ENCODE measurements at regions not wholly inside any gene's neighbourhood (a gene's known extent, or its start where the extent isn't known, plus 50 kb on each side); places are given as distances from the start of the nearest gene placed in this dataset.
"Not testable (repeated sequence)": the region's sequence is repeated elsewhere in the genome, so short reads cannot be mapped to it uniquely, and the experiment has no call there.

DNA sequence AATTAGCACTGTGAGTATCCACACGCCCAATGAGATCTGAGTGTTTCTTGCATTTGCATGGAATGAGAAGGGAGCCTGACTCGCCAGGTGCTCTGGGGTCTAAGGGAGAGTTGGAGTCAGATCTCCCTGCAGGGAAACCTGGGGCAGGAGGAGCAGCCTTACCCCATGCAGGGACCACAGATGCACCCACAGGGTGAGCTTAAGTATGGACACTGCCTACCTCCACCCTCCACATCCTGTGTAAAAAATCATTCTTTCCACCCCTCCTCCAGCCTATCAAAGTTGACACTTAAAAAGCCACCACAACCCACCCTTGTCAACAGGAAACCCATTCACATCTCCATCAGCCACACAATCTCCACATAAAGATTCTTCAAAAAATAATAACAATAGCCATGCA, 67.0 kb upstream of the IGLL5 start:
- DNase-seq (ENCODE audit: low spot score), result no peak
- Histone ChIP-seq H3K27ac (no peak overlapping the region), H3K27me3 (replicated peaks; ENCODE audit: insufficient read depth) (no peaks in the 10 kb centered on the region), H3K4me3 (no peak overlapping the region), H3K9me3 (no peaks in the 10 kb centered on the region), H3K4me1 (ENCODE audit: control insufficient read depth in 1 of 2, low read depth in 2 of 2) (no peaks in the 10 kb centered on the region), H3K36me3 (no peaks in the 10 kb centered on the region)
- ATAC-seq (ENCODE audit: insufficient number of reproducible peaks, low FRiP score, low read depth), result no peak
- TF ChIP-seq, protein P1, sequence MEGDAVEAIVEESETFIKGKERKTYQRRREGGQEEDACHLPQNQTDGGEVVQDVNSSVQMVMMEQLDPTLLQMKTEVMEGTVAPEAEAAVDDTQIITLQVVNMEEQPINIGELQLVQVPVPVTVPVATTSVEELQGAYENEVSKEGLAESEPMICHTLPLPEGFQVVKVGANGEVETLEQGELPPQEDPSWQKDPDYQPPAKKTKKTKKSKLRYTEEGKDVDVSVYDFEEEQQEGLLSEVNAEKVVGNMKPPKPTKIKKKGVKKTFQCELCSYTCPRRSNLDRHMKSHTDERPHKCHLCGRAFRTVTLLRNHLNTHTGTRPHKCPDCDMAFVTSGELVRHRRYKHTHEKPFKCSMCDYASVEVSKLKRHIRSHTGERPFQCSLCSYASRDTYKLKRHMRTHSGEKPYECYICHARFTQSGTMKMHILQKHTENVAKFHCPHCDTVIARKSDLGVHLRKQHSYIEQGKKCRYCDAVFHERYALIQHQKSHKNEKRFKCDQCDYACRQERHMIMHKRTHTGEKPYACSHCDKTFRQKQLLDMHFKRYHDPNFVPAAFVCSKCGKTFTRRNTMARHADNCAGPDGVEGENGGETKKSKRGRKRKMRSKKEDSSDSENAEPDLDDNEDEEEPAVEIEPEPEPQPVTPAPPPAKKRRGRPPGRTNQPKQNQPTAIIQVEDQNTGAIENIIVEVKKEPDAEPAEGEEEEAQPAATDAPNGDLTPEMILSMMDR (IDR thresholded peaks at IDR 0.05), result no peak

GRCh38 chr22:22821340-22821739, 66.3 kb upstream of the IGLL5 start:
- DNase-seq (ENCODE audit: low spot score) (no peak), ATAC-seq (ENCODE audit: insufficient number of reproducible peaks, low FRiP score, low read depth) (no peak)
- no peak overlapping the region for H3K4me3 ChIP-seq
- H3K4me1 ChIP-seq (ENCODE audit: control insufficient read depth in 1 of 2, low read depth in 2 of 2), result no peaks in the 10 kb centered on the region
- H3K9me3 ChIP-seq, result no peaks in the 10 kb centered on the region
- TF ChIP-seq, protein P1 (IDR thresholded peaks at IDR 0.05), result no peak
- no peaks in the 10 kb centered on the region for H3K27me3 ChIP-seq (replicated peaks; ENCODE audit: insufficient read depth)
- no peaks in the 10 kb centered on the region for H3K36me3 ChIP-seq
- H3K27ac ChIP-seq, result no peak overlapping the region

GRCh38 chr22:22822106-22822505, 65.5 kb upstream of the IGLL5 start:
- Histone ChIP-seq H3K27ac (no peak overlapping the region), H3K4me3 (no peak overlapping the region), H3K36me3 (no peaks in the 10 kb centered on the region), H3K9me3 (no peaks in the 10 kb centered on the region), H3K27me3 (replicated peaks; ENCODE audit: insufficient read depth) (no peaks in the 10 kb centered on the region), H3K4me1 (ENCODE audit: control insufficient read depth in 1 of 2, low read depth in 2 of 2) (no peaks in the 10 kb centered on the region)
- no peak for DNase-seq (ENCODE audit: low spot score)
- TF ChIP-seq, protein P1 (IDR thresholded peaks at IDR 0.05), result no peak
- no peak for ATAC-seq (ENCODE audit: insufficient number of reproducible peaks, low FRiP score, low read depth)

DNA sequence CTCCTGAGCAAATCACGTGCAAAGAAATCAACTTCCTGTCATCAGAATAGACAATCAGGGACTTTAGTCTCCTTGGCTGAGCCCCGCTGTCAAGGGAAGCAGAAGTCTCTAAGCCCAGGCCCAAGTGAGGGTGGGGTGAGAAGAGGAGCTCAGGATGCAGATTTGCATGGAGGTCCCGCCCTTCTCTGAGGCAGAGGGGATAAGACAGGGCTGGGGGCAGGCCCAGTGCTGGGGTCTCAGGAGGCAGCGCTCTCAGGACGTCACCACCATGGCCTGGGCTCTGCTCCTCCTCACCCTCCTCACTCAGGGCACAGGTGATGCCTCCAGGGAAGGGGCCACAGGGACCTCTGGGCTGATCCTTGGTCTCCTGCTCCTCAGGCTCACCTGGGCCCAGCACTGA, 65.1 kb upstream of the IGLL5 start:
- not testable (repeated sequence) for ATAC-seq (ENCODE audit: insufficient number of reproducible peaks, low FRiP score, low read depth); H3K36me3 ChIP-seq; H3K4me3 ChIP-seq; H3K27me3 ChIP-seq (replicated peaks; ENCODE audit: insufficient read depth); H3K27ac ChIP-seq; DNase-seq (ENCODE audit: low spot score); H3K4me1 ChIP-seq (ENCODE audit: control insufficient read depth in 1 of 2, low read depth in 2 of 2); H3K9me3 ChIP-seq

DNA sequence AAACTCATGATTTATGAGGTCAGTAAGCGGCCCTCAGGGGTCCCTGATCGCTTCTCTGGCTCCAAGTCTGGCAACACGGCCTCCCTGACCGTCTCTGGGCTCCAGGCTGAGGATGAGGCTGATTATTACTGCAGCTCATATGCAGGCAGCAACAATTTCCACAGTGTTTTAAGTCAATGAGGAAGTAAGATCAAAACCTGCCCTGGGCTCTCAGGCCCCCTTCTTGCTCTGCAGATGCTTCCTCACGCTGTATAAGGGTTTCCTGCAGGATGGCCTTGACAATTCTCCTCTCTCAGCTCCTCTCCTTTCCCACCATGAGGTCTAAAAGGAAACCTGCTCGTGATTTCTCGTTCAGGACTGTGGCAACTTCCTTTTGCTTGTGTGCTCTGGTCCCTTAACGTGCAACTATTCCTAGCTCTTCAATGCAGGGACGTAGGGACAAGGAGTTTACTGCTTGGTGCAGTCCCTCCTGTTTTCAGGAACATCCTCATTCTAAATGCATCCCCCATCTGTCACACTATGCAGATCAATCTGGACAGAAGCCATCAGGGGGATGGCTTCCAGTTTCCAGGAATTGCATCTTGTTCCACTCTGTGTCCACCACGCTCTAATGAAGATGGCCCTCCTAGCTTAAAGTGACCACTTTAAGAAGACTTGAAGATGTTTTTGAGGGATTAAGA, 64.3 kb upstream of the IGLL5 start:
- no peak for DNase-seq (ENCODE audit: low spot score)
- no peaks in the 10 kb centered on the region for H3K9me3 ChIP-seq
- H3K36me3 ChIP-seq, result no peaks in the 10 kb centered on the region
- H3K27ac ChIP-seq, result no peak overlapping the region
- TF ChIP-seq, protein P1 (IDR thresholded peaks at IDR 0.05), result no peak
- no peaks in the 10 kb centered on the region for H3K27me3 ChIP-seq (replicated peaks; ENCODE audit: insufficient read depth)
- no peaks in the 10 kb centered on the region for H3K4me1 ChIP-seq (ENCODE audit: control insufficient read depth in 1 of 2, low read depth in 2 of 2)
- ATAC-seq (ENCODE audit: insufficient number of reproducible peaks, low FRiP score, low read depth), result no peak
- no peak overlapping the region for H3K4me3 ChIP-seq

Data from thoracic aorta (tissue), 2 donors.